ENCODE measurements at regions not wholly inside any gene's neighbourhood (a gene's known extent, or its start where the extent isn't known, plus 50 kb on each side); places are given as distances from the start of the nearest gene placed in this dataset.

- TF ChIP-seq EP300 (IDR thresholded peaks at IDR 0.05) (no peak), CTCF (IDR thresholded peaks at IDR 0.05) (no peak)
Measured at GRCh38 chr6:23568292-23568691, 557.7 kb upstream of the NRSN1 start.

All from esophagus muscularis mucosa (tissue), 3 donors.